Breast epithelium (tissue), 4 donors: ENCODE measurements at regions not wholly inside any gene's neighbourhood (a gene's known extent, or its start where the extent isn't known, plus 50 kb on each side); places are given as distances from the start of the nearest gene placed in this dataset.

Experiments used
- DNase-seq, 2 donors: peaks; one replicate each; pipeline ENCODE4 v3.0.0-alpha.2; 2019; ENCODE audit warnings: low spot score in 2 of 2
- H3K27ac ChIP-seq, 2 donors: fragments of 200-600 bp; sonication (generic) in 1 of 2; one replicate each; pipeline ENCODE4 v1.5.1; 2016 to 2019; ENCODE audit warnings: mild to moderate bottlenecking in 1 of 2
- H3K27me3 ChIP-seq, 2 donors: fragments of 200-600 bp; sonication (generic) in 1 of 2; one replicate each; pipeline versions ENCODE4 v1.5.1 to v1.6.0; 2017 to 2019; ENCODE audit warnings: control low read depth in 1 of 2, mild to moderate bottlenecking in 1 of 2
- H3K36me3 ChIP-seq: fragments of 200-600 bp; one replicate; pipeline ENCODE4 v1.5.1; 2019
- H3K4me1 ChIP-seq, 2 donors: fragments of 200-600 bp; sonication (generic); one replicate each; pipeline ENCODE4 v1.5.1; 2016 to 2019; ENCODE audit warnings: control low read depth in 1 of 2
- H3K4me3 ChIP-seq, 3 donors: fragments of 200-600 bp; sonication (generic); 1 replicate in 2 of 3; 2 replicates in 1 of 3; pipeline ENCODE4 v1.5.1; 2016 to 2019; ENCODE audit warnings: mild to moderate bottlenecking in 3 of 3, moderate library complexity in 2 of 3
- H3K9me3 ChIP-seq, 2 donors: fragments of 200-600 bp; sonication (generic) in 1 of 2; one replicate each; pipeline ENCODE4 v1.5.1; 2016 to 2019; ENCODE audit warnings: control low read depth in 1 of 2
- CTCF ChIP-seq, 3 donors: fragments of 450-650 bp; IDR thresholded peaks; one replicate each; pipeline ENCODE4 v1.5.1; 2016 to 2017; ENCODE audit warnings: antibody characterized with exemption in 3 of 3, mild to moderate bottlenecking in 3 of 3, moderate library complexity in 3 of 3
- POLR2A ChIP-seq: fragments of 450-650 bp; IDR thresholded peaks from one replicate; pipeline ENCODE4 v1.6.1; 2016; ENCODE audit warnings: antibody characterized with exemption, mild to moderate bottlenecking, moderate library complexity
- POLR2AphosphoS5 ChIP-seq, 3 donors: sonication (generic); formaldehyde crosslinking; IDR thresholded peaks; one replicate each; pipeline ENCODE4 v1.6.1; 2017; ENCODE audit warnings: antibody characterized with exemption in 3 of 3
- intact Hi-C: fragments of 100-400 bp; cut with DNase I; formaldehyde crosslinking; loops from one replicate; pipeline ENCODE4 v1.15.1; 2023; ENCODE audit warnings: low total_unique reads

- TF ChIP-seq POLR2A = no peak
- no peak for TF ChIP-seq POLR2AphosphoS5 (IDR thresholded peaks at IDR 0.05)
- no peak for TF ChIP-seq CTCF (IDR thresholded peaks at IDR 0.05)
- no peaks in the 10 kb centered on the region for H3K9me3 ChIP-seq
- H3K36me3 ChIP-seq = no peaks in the 10 kb centered on the region
- H3K4me3 ChIP-seq = no peak overlapping the region
- H3K27me3 ChIP-seq = no peaks in the 10 kb centered on the region
- intact Hi-C loops = no loop called here
- H3K27ac ChIP-seq = no peak overlapping the region
- H3K4me1 ChIP-seq = no peaks in the 10 kb centered on the region
- DNase-seq = no peak
These were observed 88.0 kb upstream of the EFEMP1 start for GRCh38 chr2:56011624-56012023.

- H3K9me3 ChIP-seq = no peaks in the 10 kb centered on the region
- intact Hi-C loops = no loop called here
- TF ChIP-seq POLR2A (no peak), CTCF (IDR thresholded peaks at IDR 0.05) (no peak), POLR2AphosphoS5 (IDR thresholded peaks at IDR 0.05) (no peak)
- no peaks in the 10 kb centered on the region for H3K4me1 ChIP-seq
- H3K36me3 ChIP-seq = no peaks in the 10 kb centered on the region
- no peak overlapping the region for H3K27ac ChIP-seq
- no peak for DNase-seq
- H3K27me3 ChIP-seq = no peaks in the 10 kb centered on the region
- no peak overlapping the region for H3K4me3 ChIP-seq
These were observed 88.7 kb upstream of the EFEMP1 start for GRCh38 chr2:56012221-56012765.

- intact Hi-C loops = no loop called here
- no peak for TF ChIP-seq POLR2AphosphoS5 (IDR thresholded peaks at IDR 0.05)
These were observed 89.9 kb upstream of the EFEMP1 start for GRCh38 chr2:56013475-56013874.

GRCh38 chr2:56014046-56014730, 90.6 kb upstream of the EFEMP1 start:
- Histone ChIP-seq H3K4me3 (no peak overlapping the region), H3K4me1 (no peaks in the 10 kb centered on the region), H3K9me3 (no peaks in the 10 kb centered on the region), H3K27me3 (no peaks in the 10 kb centered on the region), H3K27ac (no peak overlapping the region), H3K36me3 (no peaks in the 10 kb centered on the region)
- intact Hi-C loops = no loop called here
- no peak for TF ChIP-seq POLR2A
- TF ChIP-seq CTCF (IDR thresholded peaks at IDR 0.05) = no peak
- no peak for DNase-seq

More at GRCh38 chr2:56013475-56013874, 89.9 kb upstream of the EFEMP1 start:
- no peaks in the 10 kb centered on the region for H3K9me3 ChIP-seq
- H3K36me3 ChIP-seq = no peaks in the 10 kb centered on the region
- H3K27ac ChIP-seq = no peak overlapping the region
- H3K4me3 ChIP-seq = no peak overlapping the region
- H3K4me1 ChIP-seq = no peaks in the 10 kb centered on the region
- H3K27me3 ChIP-seq = no peaks in the 10 kb centered on the region
- DNase-seq = no peak

GRCh38 chr2:56015711-56016115, 92.1 kb upstream of the EFEMP1 start:
- intact Hi-C loops = no loop called here
- DNase-seq = no peak
- no peak overlapping the region for H3K4me3 ChIP-seq
- no peaks in the 10 kb centered on the region for H3K27me3 ChIP-seq
- no peaks in the 10 kb centered on the region for H3K4me1 ChIP-seq
- H3K9me3 ChIP-seq = no peaks in the 10 kb centered on the region
- H3K27ac ChIP-seq = no peak overlapping the region
- H3K36me3 ChIP-seq = no peaks in the 10 kb centered on the region
- TF ChIP-seq CTCF (IDR thresholded peaks at IDR 0.05) (no peak), POLR2A (no peak), POLR2AphosphoS5 (IDR thresholded peaks at IDR 0.05) (no peak)
